ENCODE measurements at regions not wholly inside any gene's neighbourhood (a gene's known extent, or its start where the extent isn't known, plus 50 kb on each side); places are given as distances from the start of the nearest gene placed in this dataset.

GRCh38 chrX:129123795-129124194 is 399.5 kb downstream of the SMARCA1 start:
- TF ChIP-seq CTCF (IDR thresholded peaks at IDR 0.05), result no peak
- TF ChIP-seq POLR2A (IDR thresholded peaks at IDR 0.05), result no peak

Data from Peyer's patch (tissue), 4 donors.